Smooth muscle cell (in vitro differentiated cells): ENCODE measurements at regions not wholly inside any gene's neighbourhood (a gene's known extent, or its start where the extent isn't known, plus 50 kb on each side); places are given as distances from the start of the nearest gene placed in this dataset.

Experiments
- DNase-seq: peaks from one replicate; lab custom pipeline; 2025; ENCODE audit not compliant: unreplicated experiment; lab: John Stamatoyannopoulos, UW
- H2AFZ ChIP-seq: fragments of 200-600 bp; sonication (generic); 2 replicates; pipeline ENCODE4 v1.6.0; 2016; ENCODE audit warnings: antibody characterized with exemption, low read depth, mild to moderate bottlenecking
- H3F3A ChIP-seq: fragments of 200-600 bp; sonication (generic); 2 replicates; pipeline ENCODE4 v1.6.0; 2017; ENCODE audit warnings: antibody characterized with exemption, low read depth
- H3K27ac ChIP-seq: fragments of 200-600 bp; sonication (generic); 2 replicates; pipeline ENCODE4 v1.5.1; 2016; ENCODE audit warnings: low read depth, mild to moderate bottlenecking
- H3K27me3 ChIP-seq: fragments of 200-600 bp; sonication (generic); 2 replicates; pipeline ENCODE4 v1.6.1; 2016; ENCODE audit warnings: low read depth, mild to moderate bottlenecking
- H3K36me3 ChIP-seq: fragments of 200-600 bp; sonication (generic); 2 replicates; pipeline ENCODE4 v1.5.1; 2016; ENCODE audit warnings: low read depth
- H3K4me1 ChIP-seq: fragments of 200-600 bp; sonication (generic); 2 replicates; pipeline ENCODE4 v1.5.1; 2016; ENCODE audit warnings: low read depth
- H3K4me2 ChIP-seq: fragments of 200-600 bp; sonication (generic); 2 replicates; pipeline ENCODE4 v1.6.0; 2016; ENCODE audit warnings: mild to moderate bottlenecking
- H3K4me3 ChIP-seq: fragments of 200-600 bp; sonication (generic); 2 replicates; pipeline ENCODE4 v1.5.1; 2016; ENCODE audit warnings: mild to moderate bottlenecking
- H3K79me2 ChIP-seq: fragments of 200-600 bp; sonication (generic); 2 replicates; pipeline ENCODE4 v1.6.0; 2016; ENCODE audit warnings: low read depth, mild to moderate bottlenecking
- H3K9ac ChIP-seq: fragments of 200-600 bp; sonication (generic); 2 replicates; pipeline ENCODE4 v1.6.0; 2016; ENCODE audit warnings: low read depth
- H3K9me3 ChIP-seq: fragments of 200-600 bp; sonication (generic); replicated peaks from 2 replicates; pipeline ENCODE4 v1.5.1; 2016; ENCODE audit warnings: low read depth
- H4K20me1 ChIP-seq: fragments of 200-600 bp; sonication (generic); 2 replicates; pipeline ENCODE4 v1.6.0; 2016; ENCODE audit warnings: low read depth
- WGBS: methylation state at CpG from one replicate; pipeline ENCODE4 v1.1.7; 2016; ENCODE audit warnings: low lambda C conversion rate; 5-methylcytosine and 5-hydroxymethylcytosine counted together
- TF ChIP-seq, protein P1 (sequence below): fragments of 200-600 bp; sonication (generic); IDR thresholded peaks from 2 replicates; pipeline ENCODE4 v1.5.1; 2017; ENCODE audit warnings: borderline replicate concordance, mild to moderate bottlenecking, antibody characterized with exemption; ENCODE audit not compliant: insufficient read depth, poor library complexity, severe bottlenecking

DNA sequence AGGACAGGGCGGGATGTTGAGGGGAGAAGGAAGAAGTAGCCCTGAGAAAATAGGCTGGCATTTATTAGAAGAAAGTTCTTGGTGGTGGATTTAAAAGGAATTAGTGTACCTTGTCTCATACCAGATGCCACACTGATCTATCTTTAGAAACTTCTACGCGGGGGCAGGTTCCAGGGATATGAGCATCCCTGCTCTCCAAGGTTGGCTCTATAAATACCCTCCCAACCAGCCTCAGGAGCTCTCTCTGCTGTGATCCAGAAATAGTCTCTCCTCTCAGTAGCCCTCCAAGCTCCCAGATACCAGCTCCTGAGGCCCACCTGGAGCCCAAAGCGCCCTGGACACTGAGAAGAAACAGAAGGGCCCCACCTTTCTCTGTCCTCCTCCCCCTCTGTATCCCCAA, 128.3 kb upstream of the TNR start:
- Histone ChIP-seq H4K20me1 (no peaks in the 10 kb centered on the region), H3K4me1 (no peaks in the 10 kb centered on the region), H3K9ac (no peak overlapping the region), H3K27me3 (peaks cover 11% of the 10 kb centered on the region), H3K9me3 (no peaks in the 10 kb centered on the region), H2AFZ (no peak overlapping the region), H3K4me3 (no peak overlapping the region), H3K4me2 (no peak overlapping the region), H3K79me2 (no peaks in the 10 kb centered on the region), H3K36me3 (no peaks in the 10 kb centered on the region), H3K27ac (no peak overlapping the region), H3F3A (no peaks in the 10 kb centered on the region)
- DNase-seq = no peak
- TF ChIP-seq, protein P1, sequence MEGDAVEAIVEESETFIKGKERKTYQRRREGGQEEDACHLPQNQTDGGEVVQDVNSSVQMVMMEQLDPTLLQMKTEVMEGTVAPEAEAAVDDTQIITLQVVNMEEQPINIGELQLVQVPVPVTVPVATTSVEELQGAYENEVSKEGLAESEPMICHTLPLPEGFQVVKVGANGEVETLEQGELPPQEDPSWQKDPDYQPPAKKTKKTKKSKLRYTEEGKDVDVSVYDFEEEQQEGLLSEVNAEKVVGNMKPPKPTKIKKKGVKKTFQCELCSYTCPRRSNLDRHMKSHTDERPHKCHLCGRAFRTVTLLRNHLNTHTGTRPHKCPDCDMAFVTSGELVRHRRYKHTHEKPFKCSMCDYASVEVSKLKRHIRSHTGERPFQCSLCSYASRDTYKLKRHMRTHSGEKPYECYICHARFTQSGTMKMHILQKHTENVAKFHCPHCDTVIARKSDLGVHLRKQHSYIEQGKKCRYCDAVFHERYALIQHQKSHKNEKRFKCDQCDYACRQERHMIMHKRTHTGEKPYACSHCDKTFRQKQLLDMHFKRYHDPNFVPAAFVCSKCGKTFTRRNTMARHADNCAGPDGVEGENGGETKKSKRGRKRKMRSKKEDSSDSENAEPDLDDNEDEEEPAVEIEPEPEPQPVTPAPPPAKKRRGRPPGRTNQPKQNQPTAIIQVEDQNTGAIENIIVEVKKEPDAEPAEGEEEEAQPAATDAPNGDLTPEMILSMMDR = no peak
- WGBS = 85% methylated on average over 4 of the region's 4 CpGs

DNA sequence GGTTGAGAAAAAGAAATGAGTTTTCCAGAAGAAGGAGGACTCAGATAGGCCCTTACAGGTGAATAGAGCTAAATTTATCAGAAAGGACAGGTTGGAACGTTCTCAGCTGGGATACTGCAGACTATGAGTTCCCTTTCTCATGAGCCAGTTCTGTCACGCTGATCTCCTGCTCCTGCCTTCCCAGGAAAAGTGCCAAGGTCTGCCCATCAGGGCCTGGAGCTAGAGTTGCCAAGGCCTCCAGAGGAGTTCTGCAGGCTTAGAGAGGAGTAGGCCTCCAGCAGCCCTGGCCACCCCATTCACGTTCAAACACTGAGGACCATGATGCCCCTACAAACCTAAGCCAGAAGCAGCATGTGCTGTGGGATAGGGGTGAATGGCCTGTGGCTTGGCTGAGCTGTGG, 126.8 kb upstream of the TNR start:
- TF ChIP-seq, protein P1 = no peak
- H3K36me3 ChIP-seq = no peaks in the 10 kb centered on the region
- no peak overlapping the region for H3K4me3 ChIP-seq
- no peak overlapping the region for H3K27ac ChIP-seq
- no peak for DNase-seq
- no peak overlapping the region for H2AFZ ChIP-seq
- no peaks in the 10 kb centered on the region for H3K9me3 ChIP-seq
- H3K4me2 ChIP-seq = no peak overlapping the region
- no peak overlapping the region for H3K9ac ChIP-seq
- 76% methylated on average over 3 of the region's 3 CpGs for WGBS
- H4K20me1 ChIP-seq = no peaks in the 10 kb centered on the region
- H3F3A ChIP-seq = no peaks in the 10 kb centered on the region
- no peaks in the 10 kb centered on the region for H3K4me1 ChIP-seq
- H3K79me2 ChIP-seq = no peaks in the 10 kb centered on the region
- H3K27me3 ChIP-seq = peaks cover 11% of the 10 kb centered on the region

DNA sequence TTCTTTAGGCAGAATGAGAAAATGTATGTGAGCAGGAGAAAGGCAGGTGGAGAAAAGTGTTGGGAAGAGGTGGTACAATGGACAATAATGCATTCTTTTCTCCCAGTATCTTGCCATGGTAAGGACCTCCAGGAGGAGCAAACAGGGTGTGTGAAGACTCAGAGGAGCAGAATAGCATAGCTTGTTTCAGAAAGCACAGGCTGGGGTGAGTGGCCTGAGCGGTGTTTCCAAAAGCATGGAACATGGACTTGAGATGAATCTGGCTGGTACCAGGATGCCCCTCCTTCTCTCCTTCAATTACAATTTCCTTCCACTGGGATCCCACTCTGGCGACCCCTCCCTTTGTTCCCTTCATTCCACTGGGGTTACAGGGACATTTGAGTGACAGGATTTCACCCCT, 123.4 kb upstream of the TNR start:
- H3K36me3 ChIP-seq = no peaks in the 10 kb centered on the region
- H3K4me3 ChIP-seq = no peak overlapping the region
- no peaks in the 10 kb centered on the region for H3F3A ChIP-seq
- no peak for DNase-seq
- TF ChIP-seq, protein P1 = no peak
- H3K4me1 ChIP-seq = no peaks in the 10 kb centered on the region
- no peaks in the 10 kb centered on the region for H3K9me3 ChIP-seq
- no peak overlapping the region for H2AFZ ChIP-seq
- no peaks in the 10 kb centered on the region for H3K79me2 ChIP-seq
- whole genome bisulfite sequencing = 74% methylated on average over 2 of the region's 2 CpGs
- no peak overlapping the region for H3K27ac ChIP-seq
- H3K9ac ChIP-seq = no peak overlapping the region
- H4K20me1 ChIP-seq = no peaks in the 10 kb centered on the region
- H3K27me3 ChIP-seq = peaks cover 9% of the 10 kb centered on the region
- no peak overlapping the region for H3K4me2 ChIP-seq

DNA sequence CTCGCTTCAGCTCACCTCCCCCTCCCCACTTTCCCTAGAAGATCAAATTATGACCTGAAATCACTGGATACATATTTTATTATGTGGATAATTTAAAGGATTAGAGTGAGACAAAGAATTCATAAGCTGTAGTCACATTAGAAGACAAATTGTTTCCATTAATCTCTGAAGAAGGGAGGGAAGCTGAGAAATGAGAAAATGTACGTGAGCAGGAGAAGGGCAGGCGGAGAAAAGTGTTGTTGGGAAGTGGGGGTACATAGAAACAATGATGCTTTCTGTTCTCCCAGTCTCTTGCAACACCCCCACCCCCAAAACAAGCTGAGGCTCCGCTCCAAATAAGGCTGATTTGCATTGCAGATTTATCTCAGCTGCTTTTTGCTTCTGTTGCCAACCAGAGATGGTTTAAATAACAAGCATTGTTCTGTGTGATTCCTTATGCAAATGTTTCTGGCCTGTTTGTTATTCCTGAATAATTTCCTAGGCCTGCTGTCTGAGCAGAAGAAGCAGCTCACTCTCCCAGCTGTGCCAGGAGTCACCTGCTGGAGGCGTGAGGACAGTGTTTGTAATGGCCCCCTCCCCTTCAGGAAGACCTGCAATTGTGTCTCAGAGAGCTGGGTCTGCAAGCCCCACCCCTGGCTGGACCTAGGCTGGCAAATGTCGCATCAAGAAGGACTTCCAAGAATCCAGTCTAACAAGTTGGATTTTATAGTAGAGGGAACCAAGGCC, 121.8 kb upstream of the TNR start:
- 56% methylated on average over 6 of the region's 6 CpGs for WGBS
- Histone ChIP-seq H4K20me1 (no peaks in the 10 kb centered on the region), H3K9ac (no peak overlapping the region), H3K4me1 (no peaks in the 10 kb centered on the region), H3K27ac (no peak overlapping the region), H3K79me2 (no peaks in the 10 kb centered on the region), H3K4me2 (no peak overlapping the region), H3F3A (no peaks in the 10 kb centered on the region), H3K4me3 (no peak overlapping the region), H3K36me3 (no peaks in the 10 kb centered on the region), H2AFZ (no peak overlapping the region), H3K27me3 (peaks cover 4% of the 10 kb centered on the region), H3K9me3 (no peaks in the 10 kb centered on the region)
- DNase-seq = no peak
- TF ChIP-seq, protein P1 = no peak
